Stimulated activated naive B cell treated with anti-CD40 and anti-IgM and Interleukin-4, amounts not matched to agents 10 μg/mL and 1 μg/mL and 100 μg/mL, for 72 hours (primary cell): ENCODE measurements at regions not wholly inside any gene's neighbourhood (a gene's known extent, or its start where the extent isn't known, plus 50 kb on each side); places are given as distances from the start of the nearest gene placed in this dataset.

Source experiments
- ATAC-seq, 2 donors: fragments of 150-1000 bp; cut with Tn5 transposase; replicated peaks; 2 replicates each; pipeline ENCODE4 v1.10.0; 2021; ENCODE audit warnings: moderate library complexity in 1 of 2
- DNase-seq: peaks from one replicate; pipeline ENCODE4 v3.0.0; 2021
- H3K27ac Mint-ChIP-seq: one replicate; pipeline ENCODE4 v1.8.0; 2022; ENCODE audit warnings: mild to moderate bottlenecking, mixed read lengths
- H3K27me3 Mint-ChIP-seq, 2 donors: one replicate each; pipeline ENCODE4 v1.8.0; 2022; ENCODE audit warnings: mixed read lengths in 2 of 2
- H3K36me3 Mint-ChIP-seq, 2 donors: one replicate each; pipeline ENCODE4 v1.8.0; 2022; ENCODE audit warnings: mixed read lengths in 2 of 2, mild to moderate bottlenecking in 1 of 2
- H3K4me1 Mint-ChIP-seq, 2 donors: one replicate each; pipeline ENCODE4 v1.8.0; 2022; ENCODE audit warnings: mixed read lengths in 2 of 2, mild to moderate bottlenecking in 1 of 2
- H3K4me3 Mint-ChIP-seq, 2 donors: one replicate each; pipeline ENCODE4 v1.8.0; 2022; ENCODE audit warnings: mild to moderate bottlenecking in 2 of 2, mixed read lengths in 2 of 2, moderate library complexity in 1 of 2
- H3K9me3 Mint-ChIP-seq, 2 donors: one replicate each; pipeline ENCODE4 v1.8.0; 2022; ENCODE audit warnings: mixed read lengths in 2 of 2, mild to moderate bottlenecking in 1 of 2

DNA sequence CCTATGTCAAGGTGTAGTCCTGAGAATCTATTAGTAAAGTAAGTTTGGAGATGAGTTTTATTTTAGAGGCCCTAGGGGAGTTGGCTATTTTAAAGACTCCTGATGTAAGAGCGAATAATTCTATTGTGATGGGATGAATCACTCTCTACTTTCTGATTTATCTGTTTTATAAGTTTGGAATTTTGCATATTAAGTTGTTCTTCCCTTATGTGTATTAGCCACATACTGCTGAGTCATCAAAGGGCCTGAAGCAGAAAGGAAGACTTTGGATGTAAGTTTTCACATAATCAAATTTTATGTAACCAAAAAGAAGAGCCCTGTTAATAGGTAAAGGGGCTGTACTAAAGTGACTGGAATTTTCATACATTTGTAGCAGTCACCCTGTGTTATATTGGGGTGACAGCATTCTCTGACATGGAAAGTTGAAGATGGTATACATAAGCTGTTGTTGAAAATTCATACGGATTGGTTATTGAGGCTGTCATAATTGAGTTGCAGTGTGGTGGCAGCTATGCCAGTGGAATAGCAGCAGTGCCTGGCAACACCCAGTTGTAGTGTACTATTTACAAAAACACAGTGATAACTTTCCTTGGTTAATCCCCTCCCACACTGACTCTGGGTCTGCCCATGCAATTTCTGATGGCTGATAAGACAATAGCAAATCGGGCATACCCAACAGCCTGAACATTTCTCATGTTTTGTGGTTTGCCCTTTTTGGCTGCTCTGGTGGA, 90.6 kb upstream of the NTM start:
- no peak overlapping the region for H3K4me3 Mint-ChIP-seq
- DNase-seq = no peak
- peaks cover 0 to 1% of the 10 kb centered on the region in 2 donors for H3K9me3 Mint-ChIP-seq
- no peak for ATAC-seq
- H3K36me3 Mint-ChIP-seq = no peaks in the 10 kb centered on the region
- H3K27me3 Mint-ChIP-seq = no peaks in the 10 kb centered on the region
- H3K27ac Mint-ChIP-seq = no peak overlapping the region
- no peaks in the 10 kb centered on the region for H3K4me1 Mint-ChIP-seq

GRCh38 chr11:131281316-131281715, 89.1 kb upstream of the NTM start:
- Mint-ChIP-seq H3K4me1 (no peaks in the 10 kb centered on the region), H3K27ac (no peak overlapping the region), H3K36me3 (no peaks in the 10 kb centered on the region), H3K27me3 (no peaks in the 10 kb centered on the region), H3K4me3 (no peak overlapping the region), H3K9me3 (peaks cover 0 to 1% of the 10 kb centered on the region in 2 donors)
- no peak for DNase-seq
- ATAC-seq = no peak

DNA sequence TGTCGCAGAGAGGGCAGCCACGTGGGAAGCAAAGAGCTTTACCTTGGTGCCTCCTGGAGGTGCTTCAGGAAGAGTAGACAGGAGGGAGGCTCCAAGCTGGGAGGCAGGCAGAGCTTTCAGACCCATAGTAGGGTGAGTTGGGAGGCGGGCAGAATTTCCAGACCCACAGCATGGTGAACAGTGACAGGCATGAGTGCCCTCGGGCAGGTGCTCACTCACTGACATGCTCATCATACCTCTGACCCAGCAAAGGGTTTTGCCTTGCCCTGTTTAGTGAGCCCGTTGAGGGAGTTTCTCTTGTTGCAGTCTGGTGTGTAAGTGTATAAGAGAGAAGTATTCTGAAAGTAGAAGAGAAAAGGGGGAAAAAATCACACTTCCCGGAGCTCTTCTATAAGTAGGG, 86.4 kb upstream of the NTM start:
- H3K4me1 Mint-ChIP-seq = no peaks in the 10 kb centered on the region
- no peak for ATAC-seq
- H3K27me3 Mint-ChIP-seq = no peaks in the 10 kb centered on the region
- no peak overlapping the region for H3K4me3 Mint-ChIP-seq
- H3K27ac Mint-ChIP-seq = no peak overlapping the region
- peaks cover 0 to 1% of the 10 kb centered on the region in 2 donors for H3K9me3 Mint-ChIP-seq
- DNase-seq = no peak
- H3K36me3 Mint-ChIP-seq = no peaks in the 10 kb centered on the region

GRCh38 chr11:131288521-131289091, 81.8 kb upstream of the NTM start:
- H3K27me3 Mint-ChIP-seq = no peaks in the 10 kb centered on the region
- no peak overlapping the region for H3K27ac Mint-ChIP-seq
- no peak for ATAC-seq
- no peaks in the 10 kb centered on the region for H3K4me1 Mint-ChIP-seq
- no peaks in the 10 kb centered on the region for H3K36me3 Mint-ChIP-seq
- H3K4me3 Mint-ChIP-seq = no peak overlapping the region
- DNase-seq = no peak
- no peaks in the 10 kb centered on the region for H3K9me3 Mint-ChIP-seq

- no peak for DNase-seq
- H3K27me3 Mint-ChIP-seq = no peaks in the 10 kb centered on the region
- no peaks in the 10 kb centered on the region for H3K9me3 Mint-ChIP-seq
- H3K4me1 Mint-ChIP-seq = no peaks in the 10 kb centered on the region
- ATAC-seq = no peak
- no peak overlapping the region for H3K4me3 Mint-ChIP-seq
- no peaks in the 10 kb centered on the region for H3K36me3 Mint-ChIP-seq
- no peak overlapping the region for H3K27ac Mint-ChIP-seq
These were observed 80.2 kb upstream of the NTM start for GRCh38 chr11:131290185-131290584.

DNA sequence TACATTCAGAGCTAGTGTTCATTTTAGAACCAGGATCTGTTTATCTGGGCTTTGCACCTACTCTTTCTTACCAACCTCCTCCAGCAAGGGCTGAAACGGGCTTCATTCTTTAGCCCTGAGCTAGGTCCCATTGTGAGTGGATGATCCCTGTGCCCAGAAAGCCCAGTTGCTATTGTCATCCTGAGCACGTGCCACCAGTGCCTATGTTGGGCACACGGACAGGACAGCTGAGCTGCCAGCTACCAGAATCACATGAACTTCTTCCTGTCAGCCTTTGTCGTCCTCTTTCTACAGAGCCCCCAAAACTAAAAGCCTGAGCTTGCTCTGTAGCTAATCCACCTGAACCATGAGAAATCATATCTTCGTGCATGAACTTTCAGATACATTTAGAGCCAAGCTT, 74.4 kb upstream of the NTM start:
- Mint-ChIP-seq H3K4me1 (no peaks in the 10 kb centered on the region), H3K4me3 (no peak overlapping the region), H3K9me3 (peaks cover 3 to 4% of the 10 kb centered on the region in 2 donors), H3K27ac (no peak overlapping the region), H3K36me3 (no peaks in the 10 kb centered on the region), H3K27me3 (peaks cover 10 to 13% of the 10 kb centered on the region in 2 donors)
- no peak for DNase-seq
- ATAC-seq = no peak

GRCh38 chr11:131297441-131297840, 73.0 kb upstream of the NTM start:
- DNase-seq (no peak), ATAC-seq (no peak)
- peaks cover 10 to 13% of the 10 kb centered on the region in 2 donors for H3K27me3 Mint-ChIP-seq
- no peaks in the 10 kb centered on the region for H3K4me1 Mint-ChIP-seq
- peaks cover 4 to 5% of the 10 kb centered on the region in 2 donors for H3K9me3 Mint-ChIP-seq
- no peak overlapping the region for H3K27ac Mint-ChIP-seq
- no peak overlapping the region for H3K4me3 Mint-ChIP-seq
- H3K36me3 Mint-ChIP-seq = no peaks in the 10 kb centered on the region

- no peak for ATAC-seq
- no peaks in the 10 kb centered on the region for H3K4me1 Mint-ChIP-seq
- DNase-seq = no peak
- H3K27me3 Mint-ChIP-seq = peaks cover 10 to 13% of the 10 kb centered on the region in 2 donors
- no peak overlapping the region for H3K4me3 Mint-ChIP-seq
- H3K36me3 Mint-ChIP-seq = no peaks in the 10 kb centered on the region
- H3K27ac Mint-ChIP-seq = no peak overlapping the region
- peaks cover 4 to 5% of the 10 kb centered on the region in 2 donors for H3K9me3 Mint-ChIP-seq
These were observed 70.6 kb upstream of the NTM start for GRCh38 chr11:131299598-131300438.

DNA sequence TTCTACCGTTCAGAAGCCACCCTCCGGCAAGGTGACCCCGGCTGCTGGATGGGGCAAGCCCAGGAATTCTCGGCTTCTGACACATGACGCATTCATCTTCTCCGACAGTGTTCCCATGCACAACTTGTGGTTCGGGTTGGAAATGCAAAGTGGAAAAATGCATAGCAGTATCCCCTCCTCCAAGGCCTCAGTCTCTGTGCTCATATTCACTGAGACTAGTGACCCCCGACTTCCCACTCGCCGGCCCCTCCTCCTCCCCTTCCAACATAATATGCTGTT, 70.0 kb upstream of the NTM start:
- ATAC-seq (no peak), DNase-seq (no peak)
- Mint-ChIP-seq H3K27ac (no peak overlapping the region), H3K9me3 (peaks cover 4 to 5% of the 10 kb centered on the region in 2 donors), H3K4me1 (no peaks in the 10 kb centered on the region), H3K36me3 (no peaks in the 10 kb centered on the region), H3K4me3 (no peak overlapping the region), H3K27me3 (peaks cover 10 to 13% of the 10 kb centered on the region in 2 donors)

- no peak for DNase-seq
- Mint-ChIP-seq H3K4me1 (no peaks in the 10 kb centered on the region), H3K9me3 (peaks cover 4 to 5% of the 10 kb centered on the region in 2 donors), H3K27ac (no peak overlapping the region), H3K27me3 (peaks cover 10 to 13% of the 10 kb centered on the region in 2 donors), H3K4me3 (no peak overlapping the region), H3K36me3 (no peaks in the 10 kb centered on the region)
- ATAC-seq = no peak
These were observed 69.1 kb upstream of the NTM start for GRCh38 chr11:131301306-131301705.

GRCh38 chr11:131302836-131303235, 67.6 kb upstream of the NTM start:
- Mint-ChIP-seq H3K36me3 (no peaks in the 10 kb centered on the region), H3K27ac (no peak overlapping the region), H3K4me1 (no peaks in the 10 kb centered on the region), H3K27me3 (peaks cover 10 to 13% of the 10 kb centered on the region in 2 donors), H3K9me3 (peaks cover 0 to 5% of the 10 kb centered on the region in 2 donors), H3K4me3 (no peak overlapping the region)
- no peak for DNase-seq
- ATAC-seq = no peak

DNA sequence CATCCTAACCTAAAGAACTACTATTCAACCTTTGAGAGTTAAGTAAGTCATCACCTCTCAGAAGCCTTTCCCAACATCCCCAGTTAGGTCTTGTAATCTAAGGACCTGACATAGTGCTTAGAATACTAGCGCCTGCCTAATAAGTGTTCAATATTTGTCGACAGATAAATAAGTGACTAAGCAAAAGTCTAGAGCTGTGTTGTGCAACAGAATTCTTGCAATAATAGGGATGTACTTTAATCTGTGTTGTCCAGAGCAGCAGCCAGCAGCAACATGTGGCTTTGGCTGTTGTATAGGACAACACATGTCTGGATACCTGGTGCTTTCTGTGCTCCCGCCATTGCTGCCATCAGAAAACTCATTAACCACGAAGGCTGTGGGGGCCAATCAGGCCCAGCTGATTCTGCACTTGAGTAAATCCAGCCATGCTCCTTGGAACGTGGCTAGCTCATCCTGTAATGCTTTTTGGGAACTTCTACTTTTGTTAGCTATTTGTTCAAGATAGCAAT, 66.8 kb upstream of the NTM start:
- Mint-ChIP-seq H3K9me3 (peaks cover 0 to 5% of the 10 kb centered on the region in 2 donors), H3K4me3 (no peak overlapping the region), H3K36me3 (no peaks in the 10 kb centered on the region), H3K27ac (no peak overlapping the region), H3K4me1 (no peaks in the 10 kb centered on the region), H3K27me3 (peaks cover 10 to 17% of the 10 kb centered on the region in 2 donors)
- DNase-seq = no peak
- ATAC-seq = no peak

GRCh38 chr11:131305005-131305404, 65.4 kb upstream of the NTM start:
- DNase-seq (no peak), ATAC-seq (no peak)
- Mint-ChIP-seq H3K9me3 (peaks cover 0 to 2% of the 10 kb centered on the region in 2 donors), H3K27me3 (peaks cover 6 to 13% of the 10 kb centered on the region in 2 donors), H3K36me3 (no peaks in the 10 kb centered on the region), H3K4me1 (no peaks in the 10 kb centered on the region), H3K27ac (no peak overlapping the region), H3K4me3 (no peak overlapping the region)

- no peak overlapping the region for H3K4me3 Mint-ChIP-seq
- DNase-seq = no peak
- H3K27me3 Mint-ChIP-seq = peaks cover 0 to 5% of the 10 kb centered on the region in 2 donors
- ATAC-seq = no peak
- H3K4me1 Mint-ChIP-seq = no peaks in the 10 kb centered on the region
- no peaks in the 10 kb centered on the region for H3K36me3 Mint-ChIP-seq
- H3K27ac Mint-ChIP-seq = no peak overlapping the region
- no peaks in the 10 kb centered on the region for H3K9me3 Mint-ChIP-seq
These were observed 62.9 kb upstream of the NTM start for GRCh38 chr11:131307506-131307905.

DNA sequence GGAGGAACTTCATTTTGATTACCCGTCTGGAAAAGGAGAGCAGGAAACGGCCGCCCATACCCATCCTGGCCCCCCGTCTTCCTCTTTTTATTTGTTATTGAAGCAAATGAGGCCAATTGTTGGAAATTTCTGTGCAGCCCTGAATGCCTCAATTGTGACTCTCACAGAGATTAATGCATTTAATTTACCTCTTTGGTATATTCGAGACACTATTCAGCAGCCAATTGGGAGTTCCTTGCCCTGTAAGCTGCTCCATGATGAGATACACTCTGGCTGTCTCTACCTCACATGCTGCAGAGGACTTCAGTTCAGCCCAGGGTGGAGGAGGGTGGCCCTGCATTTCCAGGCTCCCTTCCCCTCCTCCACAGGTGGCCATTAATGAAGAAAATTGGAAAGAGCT, 60.6 kb upstream of the NTM start:
- peaks cover 3 to 8% of the 10 kb centered on the region in 2 donors for H3K9me3 Mint-ChIP-seq
- peaks cover 0 to 5% of the 10 kb centered on the region in 2 donors for H3K27me3 Mint-ChIP-seq
- no peak overlapping the region for H3K27ac Mint-ChIP-seq
- no peaks in the 10 kb centered on the region for H3K36me3 Mint-ChIP-seq
- DNase-seq (no peak), ATAC-seq (no peak)
- no peak overlapping the region for H3K4me3 Mint-ChIP-seq
- no peaks in the 10 kb centered on the region for H3K4me1 Mint-ChIP-seq
